GM19328 (cell line): ENCODE measurements at regions not wholly inside any gene's neighbourhood (a gene's known extent, or its start where the extent isn't known, plus 50 kb on each side); places are given as distances from the start of the nearest gene placed in this dataset.

Experiments
- ATAC-seq: cut with Tn5 transposase; IDR thresholded peaks from one replicate; pipeline ENCODE4 v1.9.1; 2021; ENCODE audit warnings: mild to moderate bottlenecking, moderate library complexity; ENCODE audit not compliant: unreplicated experiment

GRCh38 chr1:55706397-55706796 lies 491.2 kb upstream of the USP24 start:
- ATAC-seq: no peak

- no peak for ATAC-seq
These were observed 488.7 kb upstream of the USP24 start for GRCh38 chr1:55703726-55704363.

- no peak for ATAC-seq
These were observed 486.9 kb upstream of the USP24 start for GRCh38 chr1:55702064-55702463.

GRCh38 chr1:55700359-55701130 lies 485.4 kb upstream of the USP24 start:
- ATAC-seq: no peak

- no peak for ATAC-seq
These were observed 484.1 kb upstream of the USP24 start for GRCh38 chr1:55699228-55699627.

- no peak for ATAC-seq
These were observed 482.9 kb upstream of the USP24 start for GRCh38 chr1:55697997-55698535.

GRCh38 chr1:55696891-55697290 lies 481.7 kb upstream of the USP24 start:
- ATAC-seq: no peak

- ATAC-seq: no peak
These were observed 481.1 kb upstream of the USP24 start for GRCh38 chr1:55696181-55696754.

GRCh38 chr1:55695552-55695951 lies 480.4 kb upstream of the USP24 start:
- ATAC-seq: no peak

GRCh38 chr1:55695151-55695550 lies 480.0 kb upstream of the USP24 start:
- no peak for ATAC-seq

GRCh38 chr1:55694310-55694801 lies 479.2 kb upstream of the USP24 start:
- no peak for ATAC-seq

- ATAC-seq: no peak
These were observed 477.6 kb upstream of the USP24 start for GRCh38 chr1:55692726-55693125.

GRCh38 chr1:55690366-55690765 lies 475.2 kb upstream of the USP24 start:
- ATAC-seq: no peak

- no peak for ATAC-seq
These were observed 474.6 kb upstream of the USP24 start for GRCh38 chr1:55689800-55690199.

- ATAC-seq: no peak
These were observed 470.4 kb upstream of the USP24 start for GRCh38 chr1:55685560-55685959.

- ATAC-seq: no peak
These were observed 469.0 kb upstream of the USP24 start for GRCh38 chr1:55684131-55684650.

GRCh38 chr1:55682198-55682597 lies 467.0 kb upstream of the USP24 start:
- no peak for ATAC-seq

- no peak for ATAC-seq
These were observed 464.8 kb upstream of the USP24 start for GRCh38 chr1:55679971-55680370.

- no peak for ATAC-seq
These were observed 458.3 kb upstream of the USP24 start for GRCh38 chr1:55673416-55673815.

- ATAC-seq: no peak
These were observed 455.3 kb upstream of the USP24 start for GRCh38 chr1:55670331-55671082.

GRCh38 chr1:55669293-55669692 lies 454.1 kb upstream of the USP24 start:
- ATAC-seq: no peak
